T47D (cell line): ENCODE measurements at regions not wholly inside any gene's neighbourhood (a gene's known extent, or its start where the extent isn't known, plus 50 kb on each side); places are given as distances from the start of the nearest gene placed in this dataset.
A peak's percentile ranks its signal among the peaks of the same experiment; 100 is the strongest.

Experiments
- DNase-seq, 2 experiments: peaks; one replicate each; pipeline versions ENCODE4 v3.0.0 to v3.0.0-alpha.2; 2011 to 2012; ENCODE audit warnings: low read depth in 1 of 2, low spot score in 1 of 2
- JUND ChIP-seq: IDR thresholded peaks from 2 replicates; pipeline ENCODE4 v1.6.1; 2012; ENCODE audit warnings: low read depth
- in situ Hi-C: cut with HindIII; loops from 2 replicates; pipeline ENCODE4 v1.10.0; 2016; ENCODE audit warnings: low sequenced_read_pairs, low pct_unique_long_range_greater_than_20kb

GRCh38 chr4:115430024-115430423 lies 316.6 kb upstream of the NDST4 start:
- in situ Hi-C loops: no loop called here

DNA sequence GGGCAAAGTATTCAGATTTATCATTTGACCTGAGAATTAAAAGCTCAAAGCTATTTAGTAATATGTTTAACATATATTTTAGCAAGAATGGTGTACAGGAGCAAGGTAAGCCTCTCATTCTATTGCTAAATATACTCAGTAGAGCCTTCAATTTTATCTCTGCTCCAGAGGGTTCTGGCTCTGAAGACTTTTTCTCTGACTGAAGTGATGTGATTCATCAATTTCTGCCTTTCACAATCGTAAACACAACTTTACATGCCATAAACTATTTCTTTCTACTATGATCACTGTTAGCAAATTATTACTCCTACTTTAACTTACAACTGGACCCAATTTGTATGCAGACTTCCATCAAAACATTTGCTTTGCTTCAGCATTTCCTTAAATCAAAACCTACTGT lies 315.0 kb upstream of the NDST4 start:
- DNase-seq: no peak
- in situ Hi-C loops: no loop called here
- no peak for TF ChIP-seq JUND

More at GRCh38 chr4:115430024-115430423, 316.6 kb upstream of the NDST4 start:
- TF ChIP-seq JUND: no peak
- DNase-seq: no peak

GRCh38 chr4:115424852-115425251 lies 311.4 kb upstream of the NDST4 start:
- no peak for TF ChIP-seq JUND
- in situ Hi-C loops: no loop called here
- peak in 1 of 2 experiments; percentile 26 for DNase-seq

GRCh38 chr4:115418635-115419396 lies 305.4 kb upstream of the NDST4 start:
- in situ Hi-C loops: no loop called here
- TF ChIP-seq JUND: no peak
- DNase-seq: no peak

- no peak for TF ChIP-seq JUND
- in situ Hi-C loops: no loop called here
- DNase-seq: no peak
These were observed 282.6 kb upstream of the NDST4 start for GRCh38 chr4:115396034-115396433.

GRCh38 chr4:115376866-115377265 lies 263.4 kb upstream of the NDST4 start:
- in situ Hi-C loops: no loop called here
- no peak for TF ChIP-seq JUND
- DNase-seq: no peak

GRCh38 chr4:115374621-115375020 lies 261.2 kb upstream of the NDST4 start:
- no peak for TF ChIP-seq JUND
- DNase-seq: no peak
- in situ Hi-C loops: no loop called here

DNA sequence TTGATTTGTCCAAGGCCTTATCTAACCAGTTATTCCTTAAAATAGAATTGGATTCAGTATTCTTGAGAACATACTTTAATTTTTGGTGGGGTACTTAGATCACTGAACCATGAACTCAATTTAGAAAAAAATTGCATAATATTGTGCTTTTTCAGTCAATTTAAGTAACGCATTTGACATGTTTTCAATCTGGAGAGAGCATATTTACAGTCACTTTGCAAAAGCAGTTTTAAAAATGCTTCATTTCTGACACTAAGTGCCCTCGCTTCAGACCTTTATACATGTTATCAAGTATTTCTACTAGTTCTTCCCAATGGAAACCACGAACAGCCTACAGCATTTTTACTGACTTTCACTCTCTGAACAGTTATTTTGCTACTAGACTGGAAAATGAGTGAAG lies 257.1 kb upstream of the NDST4 start:
- in situ Hi-C loops: no loop called here
- DNase-seq: no peak
- TF ChIP-seq JUND: no peak

GRCh38 chr4:115370012-115370411 lies 256.6 kb upstream of the NDST4 start:
- TF ChIP-seq JUND: no peak
- no peak for DNase-seq
- in situ Hi-C loops: no loop called here

DNA sequence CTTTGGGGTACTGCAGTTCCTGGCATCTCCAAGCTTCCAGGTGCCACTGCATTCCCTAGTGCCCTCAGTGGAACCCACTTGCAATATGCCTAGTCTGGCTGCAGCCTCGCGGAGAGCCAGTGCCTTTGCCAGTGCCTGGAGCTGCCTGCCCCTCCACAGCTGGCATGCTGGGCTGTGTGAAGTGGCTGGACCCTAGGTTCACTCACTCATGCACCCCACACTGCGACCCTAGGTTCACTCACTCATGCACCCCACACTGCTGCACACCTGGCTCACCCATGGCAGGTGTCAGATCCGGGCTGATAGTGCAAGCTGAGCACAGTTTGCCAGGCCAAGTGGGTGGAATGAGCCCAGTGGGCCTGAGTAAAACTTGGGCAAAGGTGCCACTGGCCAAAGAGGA lies 253.0 kb upstream of the NDST4 start:
- in situ Hi-C loops: no loop called here
- TF ChIP-seq JUND: no peak

DNA sequence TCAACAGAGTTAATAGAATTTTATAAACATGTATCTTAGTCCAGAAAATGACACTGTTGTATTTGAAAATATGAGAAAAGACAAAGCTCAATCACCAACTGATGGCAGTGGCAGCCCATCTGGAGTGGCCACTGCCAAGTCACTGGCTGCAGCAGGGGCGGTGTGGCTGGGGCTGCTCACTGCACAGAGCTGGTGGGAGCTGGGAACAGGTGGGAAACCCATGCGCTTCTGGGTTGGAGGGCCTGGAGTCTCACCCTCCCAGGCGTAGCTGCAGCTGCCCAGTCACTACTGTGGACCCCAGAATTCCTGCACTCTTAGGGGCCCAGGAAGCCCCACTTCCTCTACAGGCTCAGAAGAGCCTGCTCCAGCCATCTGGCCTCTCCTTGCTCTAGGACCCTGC lies 251.8 kb upstream of the NDST4 start:
- TF ChIP-seq JUND: no peak
- in situ Hi-C loops: no loop called here
- no peak for DNase-seq

More for the DNA sequence above, 253.0 kb upstream of the NDST4 start:
- DNase-seq: no peak

DNA sequence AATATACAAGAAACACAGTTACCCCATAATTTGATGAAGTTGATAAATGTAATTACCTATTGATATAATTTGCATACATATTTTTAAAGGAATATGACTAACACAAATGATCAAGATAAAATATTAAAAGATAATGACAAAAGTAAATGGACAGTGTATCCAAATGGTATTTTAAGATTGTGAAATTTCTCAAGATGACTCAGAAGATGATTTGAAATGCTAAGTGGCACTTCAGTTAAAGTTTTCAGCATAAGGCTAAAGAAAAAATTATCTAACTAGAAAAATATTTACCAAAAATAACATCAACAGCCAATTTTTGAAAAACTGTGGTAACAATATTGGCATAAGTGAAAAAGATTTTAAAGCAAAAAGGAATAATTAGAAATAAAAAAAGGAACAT lies 248.4 kb upstream of the NDST4 start:
- no peak for DNase-seq
- TF ChIP-seq JUND: no peak
- in situ Hi-C loops: no loop called here

DNA sequence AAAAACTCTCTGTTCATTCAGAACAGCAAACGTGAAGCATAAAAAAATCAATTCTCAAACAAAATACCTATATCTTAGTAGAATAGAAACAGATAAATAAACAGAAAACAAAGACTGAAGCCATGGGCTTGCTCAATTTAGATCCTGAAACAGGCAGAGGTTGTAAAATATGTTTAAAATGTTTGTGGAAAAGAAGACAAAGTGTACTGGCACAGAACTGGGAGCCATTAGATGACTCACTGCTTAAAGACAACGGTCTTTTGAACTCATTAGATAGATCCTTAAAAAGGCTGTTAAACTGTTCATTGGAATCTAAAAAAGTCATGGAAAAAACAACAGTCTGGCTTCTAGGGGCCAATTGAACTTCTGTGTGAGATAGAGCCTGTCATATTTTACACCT lies 247.0 kb upstream of the NDST4 start:
- in situ Hi-C loops: no loop called here
- TF ChIP-seq JUND: no peak
- no peak for DNase-seq

- no peak for DNase-seq
- in situ Hi-C loops: no loop called here
- no peak for TF ChIP-seq JUND
These were observed 244.4 kb upstream of the NDST4 start for GRCh38 chr4:115357776-115358175.
